Mesenteric fat pad (tissue), 1 donor: ENCODE measurements at regions not wholly inside any gene's neighbourhood (a gene's known extent, or its start where the extent isn't known, plus 50 kb on each side); places are given as distances from the start of the nearest gene placed in this dataset.

Source experiments
- DNase-seq: peaks from one replicate; pipeline ENCODE4 v3.0.0-alpha.2; 2020; ENCODE audit warnings: low spot score
- donor health status: DM: yes; HTN: yes; CAD: no.

- DNase-seq, result no peak
Observed at GRCh38 chr11:70697701-70698100, 299.4 kb downstream of the CTTN start.

GRCh38 chr11:70698871-70699270 is 300.5 kb downstream of the CTTN start:
- no peak for DNase-seq

- DNase-seq, result no peak
Observed at GRCh38 chr11:70699294-70700221, 301.2 kb downstream of the CTTN start.

GRCh38 chr11:70700453-70700852 is 302.1 kb downstream of the CTTN start:
- DNase-seq, result no peak

- DNase-seq, result no peak
Observed at GRCh38 chr11:70700871-70701270, 302.5 kb downstream of the CTTN start.

GRCh38 chr11:70702040-70702648 is 303.8 kb downstream of the CTTN start:
- no peak for DNase-seq

GRCh38 chr11:70703141-70704064 is 305.1 kb downstream of the CTTN start:
- DNase-seq, result no peak

GRCh38 chr11:70705097-70705496 is 306.8 kb downstream of the CTTN start:
- no peak for DNase-seq

- no peak for DNase-seq
Observed at GRCh38 chr11:70705930-70706329, 307.6 kb downstream of the CTTN start.

GRCh38 chr11:70707821-70708220 is 309.5 kb downstream of the CTTN start:
- DNase-seq, result no peak

- DNase-seq, result no peak
Observed at GRCh38 chr11:70709596-70709995, 311.3 kb downstream of the CTTN start.

GRCh38 chr11:70710192-70710591 is 311.9 kb downstream of the CTTN start:
- no peak for DNase-seq

GRCh38 chr11:70710601-70711000 is 312.3 kb downstream of the CTTN start:
- DNase-seq, result no peak

- no peak for DNase-seq
Observed at GRCh38 chr11:70711095-70711910, 313.0 kb downstream of the CTTN start.

GRCh38 chr11:70711911-70712185 is 313.5 kb downstream of the CTTN start:
- DNase-seq, result no peak

GRCh38 chr11:70712471-70712870 is 314.1 kb downstream of the CTTN start:
- DNase-seq, result no peak

- no peak for DNase-seq
Observed at GRCh38 chr11:70713086-70713835, 314.9 kb downstream of the CTTN start.

GRCh38 chr11:70713988-70714665 is 315.8 kb downstream of the CTTN start:
- no peak for DNase-seq

GRCh38 chr11:70715166-70715951 is 317.0 kb downstream of the CTTN start:
- DNase-seq, result no peak
